Smooth muscle cell (in vitro differentiated cells): ENCODE measurements at regions not wholly inside any gene's neighbourhood (a gene's known extent, or its start where the extent isn't known, plus 50 kb on each side); places are given as distances from the start of the nearest gene placed in this dataset.

Source experiments
- DNase-seq: peaks from one replicate; lab custom pipeline; 2025; ENCODE audit not compliant: unreplicated experiment; lab: John Stamatoyannopoulos, UW
- H2AFZ ChIP-seq: fragments of 200-600 bp; sonication (generic); 2 replicates; pipeline ENCODE4 v1.6.0; 2016; ENCODE audit warnings: antibody characterized with exemption, low read depth, mild to moderate bottlenecking
- H3F3A ChIP-seq: fragments of 200-600 bp; sonication (generic); 2 replicates; pipeline ENCODE4 v1.6.0; 2017; ENCODE audit warnings: antibody characterized with exemption, low read depth
- H3K27ac ChIP-seq: fragments of 200-600 bp; sonication (generic); 2 replicates; pipeline ENCODE4 v1.5.1; 2016; ENCODE audit warnings: low read depth, mild to moderate bottlenecking
- H3K27me3 ChIP-seq: fragments of 200-600 bp; sonication (generic); 2 replicates; pipeline ENCODE4 v1.6.1; 2016; ENCODE audit warnings: low read depth, mild to moderate bottlenecking
- H3K36me3 ChIP-seq: fragments of 200-600 bp; sonication (generic); 2 replicates; pipeline ENCODE4 v1.5.1; 2016; ENCODE audit warnings: low read depth
- H3K4me1 ChIP-seq: fragments of 200-600 bp; sonication (generic); 2 replicates; pipeline ENCODE4 v1.5.1; 2016; ENCODE audit warnings: low read depth
- H3K4me2 ChIP-seq: fragments of 200-600 bp; sonication (generic); 2 replicates; pipeline ENCODE4 v1.6.0; 2016; ENCODE audit warnings: mild to moderate bottlenecking
- H3K4me3 ChIP-seq: fragments of 200-600 bp; sonication (generic); 2 replicates; pipeline ENCODE4 v1.5.1; 2016; ENCODE audit warnings: mild to moderate bottlenecking
- H3K79me2 ChIP-seq: fragments of 200-600 bp; sonication (generic); 2 replicates; pipeline ENCODE4 v1.6.0; 2016; ENCODE audit warnings: low read depth, mild to moderate bottlenecking
- H3K9ac ChIP-seq: fragments of 200-600 bp; sonication (generic); 2 replicates; pipeline ENCODE4 v1.6.0; 2016; ENCODE audit warnings: low read depth
- H3K9me3 ChIP-seq: fragments of 200-600 bp; sonication (generic); replicated peaks from 2 replicates; pipeline ENCODE4 v1.5.1; 2016; ENCODE audit warnings: low read depth
- H4K20me1 ChIP-seq: fragments of 200-600 bp; sonication (generic); 2 replicates; pipeline ENCODE4 v1.6.0; 2016; ENCODE audit warnings: low read depth
- CTCF ChIP-seq: fragments of 200-600 bp; sonication (generic); IDR thresholded peaks from 2 replicates; pipeline ENCODE4 v1.5.1; 2017; ENCODE audit warnings: borderline replicate concordance, mild to moderate bottlenecking, antibody characterized with exemption; ENCODE audit not compliant: insufficient read depth, poor library complexity, severe bottlenecking
- WGBS: methylation state at CpG from one replicate; pipeline ENCODE4 v1.1.7; 2016; ENCODE audit warnings: low lambda C conversion rate; 5-methylcytosine and 5-hydroxymethylcytosine counted together

- Histone ChIP-seq H3F3A (no peaks in the 10 kb centered on the region), H3K9ac (no peak overlapping the region), H4K20me1 (no peaks in the 10 kb centered on the region), H3K79me2 (no peaks in the 10 kb centered on the region), H3K27me3 (no peaks in the 10 kb centered on the region), H3K4me1 (no peaks in the 10 kb centered on the region), H3K4me3 (no peak overlapping the region), H3K9me3 (no peaks in the 10 kb centered on the region), H2AFZ (no peak overlapping the region), H3K36me3 (no peaks in the 10 kb centered on the region), H3K4me2 (no peak overlapping the region), H3K27ac (no peak overlapping the region)
- 77% methylated on average over 4 of the region's 4 CpGs for WGBS
- no peak for DNase-seq
- TF ChIP-seq CTCF, result no peak
Observed at GRCh38 chr2:88892788-88893187, 201.3 kb downstream of the RPIA start.

GRCh38 chr2:88896971-88897370 lies 205.5 kb downstream of the RPIA start:
- Histone ChIP-seq H3F3A (no peaks in the 10 kb centered on the region), H2AFZ (no peak overlapping the region), H3K27ac (no peak overlapping the region), H3K9me3 (no peaks in the 10 kb centered on the region), H3K27me3 (no peaks in the 10 kb centered on the region), H3K79me2 (no peaks in the 10 kb centered on the region), H3K4me3 (no peak overlapping the region), H3K9ac (no peak overlapping the region), H3K4me1 (no peaks in the 10 kb centered on the region), H3K4me2 (no peak overlapping the region), H3K36me3 (no peaks in the 10 kb centered on the region), H4K20me1 (no peaks in the 10 kb centered on the region)
- 43% methylated on average over 1 of the region's 1 CpG for WGBS
- TF ChIP-seq CTCF, result no peak
- no peak for DNase-seq

- Histone ChIP-seq H3K27me3 (no peaks in the 10 kb centered on the region), H3K9me3 (no peaks in the 10 kb centered on the region), H3F3A (no peaks in the 10 kb centered on the region), H3K79me2 (no peaks in the 10 kb centered on the region), H3K9ac (no peak overlapping the region), H4K20me1 (no peaks in the 10 kb centered on the region), H3K4me3 (no peak overlapping the region), H3K36me3 (no peaks in the 10 kb centered on the region), H2AFZ (no peak overlapping the region), H3K4me2 (no peak overlapping the region), H3K4me1 (no peaks in the 10 kb centered on the region), H3K27ac (no peak overlapping the region)
- 50% methylated on average over 1 of the region's 1 CpG for WGBS
- TF ChIP-seq CTCF, result no peak
- DNase-seq, result no peak
Observed at GRCh38 chr2:88897715-88898114, 206.2 kb downstream of the RPIA start.

- Histone ChIP-seq H3K79me2 (no peaks in the 10 kb centered on the region), H3K4me2 (no peak overlapping the region), H3F3A (no peaks in the 10 kb centered on the region), H3K9ac (no peak overlapping the region), H3K9me3 (peaks cover 4% of the 10 kb centered on the region), H3K27me3 (no peaks in the 10 kb centered on the region), H3K4me1 (no peaks in the 10 kb centered on the region), H2AFZ (no peak overlapping the region), H3K27ac (no peak overlapping the region), H3K4me3 (no peak overlapping the region), H4K20me1 (no peaks in the 10 kb centered on the region), H3K36me3 (no peaks in the 10 kb centered on the region)
- no peak for TF ChIP-seq CTCF
- DNase-seq, result no peak
- 55% methylated on average over 2 of the region's 2 CpGs for WGBS
Observed at GRCh38 chr2:88903749-88904353, 212.4 kb downstream of the RPIA start.
